ENCODE measurements at regions not wholly inside any gene's neighbourhood (a gene's known extent, or its start where the extent isn't known, plus 50 kb on each side); places are given as distances from the start of the nearest gene placed in this dataset.

DNA sequence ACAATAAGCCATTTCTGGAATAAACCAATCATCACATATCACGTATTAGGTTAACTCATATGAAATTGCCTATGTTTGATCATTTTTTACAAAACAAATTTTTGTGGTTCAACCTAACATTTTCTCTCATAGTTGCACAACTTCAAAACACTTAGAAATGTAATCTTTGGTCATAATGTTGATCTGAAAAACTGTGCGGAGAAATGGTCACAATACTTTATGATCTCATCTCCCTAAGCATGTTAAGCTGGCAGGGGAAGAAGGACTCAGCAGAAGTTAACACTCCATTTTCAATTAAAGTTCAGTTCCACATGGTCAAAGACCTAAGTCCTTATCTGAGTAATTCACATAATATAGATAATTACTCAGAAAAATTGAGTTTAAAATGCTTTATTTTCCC, 194.8 kb downstream of the CAPZA3 start (continued):
- TF ChIP-seq, protein P1, sequence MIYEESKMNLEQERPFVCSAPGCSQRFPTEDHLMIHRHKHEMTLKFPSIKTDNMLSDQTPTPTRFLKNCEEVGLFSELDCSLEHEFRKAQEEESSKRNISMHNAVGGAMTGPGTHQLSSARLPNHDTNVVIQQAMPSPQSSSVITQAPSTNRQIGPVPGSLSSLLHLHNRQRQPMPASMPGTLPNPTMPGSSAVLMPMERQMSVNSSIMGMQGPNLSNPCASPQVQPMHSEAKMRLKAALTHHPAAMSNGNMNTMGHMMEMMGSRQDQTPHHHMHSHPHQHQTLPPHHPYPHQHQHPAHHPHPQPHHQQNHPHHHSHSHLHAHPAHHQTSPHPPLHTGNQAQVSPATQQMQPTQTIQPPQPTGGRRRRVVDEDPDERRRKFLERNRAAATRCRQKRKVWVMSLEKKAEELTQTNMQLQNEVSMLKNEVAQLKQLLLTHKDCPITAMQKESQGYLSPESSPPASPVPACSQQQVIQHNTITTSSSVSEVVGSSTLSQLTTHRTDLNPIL (CRISPR knock-in tag; IDR thresholded peaks at IDR 0.05; ENCODE audit: low read depth), result no peak
- TF ChIP-seq GLIS3 (CRISPR knock-in tag; IDR thresholded peaks at IDR 0.05), result no peak

DNA sequence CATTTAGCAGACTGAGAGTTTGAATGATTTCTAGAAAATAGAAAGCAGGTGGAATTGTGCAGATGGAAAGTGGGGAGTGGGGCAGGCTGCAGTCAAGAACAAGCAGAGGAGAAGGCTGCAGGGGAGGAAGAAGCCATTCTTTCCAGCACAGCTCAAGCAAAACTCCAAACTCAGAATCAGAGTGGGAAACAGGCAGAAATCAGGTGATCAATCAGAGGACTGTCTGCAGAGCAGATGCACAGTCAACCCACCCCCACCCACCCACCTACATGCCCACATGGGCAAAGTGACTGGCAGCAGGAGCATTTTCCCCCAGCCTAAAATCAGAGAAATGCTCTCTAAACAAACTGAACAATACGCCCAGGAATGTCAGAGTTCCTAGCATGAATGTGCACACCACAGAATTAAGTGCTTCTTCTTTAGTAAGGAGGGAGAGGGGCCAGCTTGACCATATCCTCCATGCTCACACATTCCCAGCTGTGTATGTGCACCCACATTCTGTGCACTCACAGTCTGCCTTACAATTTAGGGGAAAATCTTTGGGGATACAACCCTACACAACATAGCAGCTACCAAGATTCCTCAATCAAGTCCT, 194.1 kb upstream of the PLEKHA5 start:
- no peak for ATAC-seq

DNA sequence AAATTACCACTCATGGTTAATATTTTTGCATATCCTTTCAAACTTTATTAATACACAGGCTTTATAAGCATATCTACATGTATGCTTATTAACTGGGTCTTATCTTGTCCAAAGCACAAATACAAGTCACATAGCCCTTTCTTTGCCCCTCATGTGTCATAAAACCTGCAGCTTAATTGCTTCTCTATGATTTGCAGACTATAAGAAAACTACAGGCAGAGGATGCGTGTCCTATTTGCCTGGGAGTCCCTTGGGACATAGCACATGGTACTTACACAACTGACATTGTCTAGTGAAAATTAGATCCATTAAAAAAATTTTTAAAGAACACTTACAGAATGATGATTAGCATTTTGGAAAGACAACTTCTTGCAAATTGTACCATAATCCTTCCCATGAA, 190.5 kb upstream of the PLEKHA5 start:
- ATAC-seq, result no peak
- TF ChIP-seq PPARA (CRISPR knock-in tag; IDR thresholded peaks at IDR 0.05; ENCODE audit: borderline replicate concordance), result no peak
- TF ChIP-seq, protein P1 (CRISPR knock-in tag; IDR thresholded peaks at IDR 0.05; ENCODE audit: low read depth), result no peak
- TF ChIP-seq CSDC2 (CRISPR knock-in tag; IDR thresholded peaks at IDR 0.05), result no peak
- no peak for TF ChIP-seq ZFP30 (CRISPR knock-in tag; IDR thresholded peaks at IDR 0.05)
- TF ChIP-seq GLIS3 (CRISPR knock-in tag; IDR thresholded peaks at IDR 0.05), result no peak
- TF ChIP-seq, protein P2, sequence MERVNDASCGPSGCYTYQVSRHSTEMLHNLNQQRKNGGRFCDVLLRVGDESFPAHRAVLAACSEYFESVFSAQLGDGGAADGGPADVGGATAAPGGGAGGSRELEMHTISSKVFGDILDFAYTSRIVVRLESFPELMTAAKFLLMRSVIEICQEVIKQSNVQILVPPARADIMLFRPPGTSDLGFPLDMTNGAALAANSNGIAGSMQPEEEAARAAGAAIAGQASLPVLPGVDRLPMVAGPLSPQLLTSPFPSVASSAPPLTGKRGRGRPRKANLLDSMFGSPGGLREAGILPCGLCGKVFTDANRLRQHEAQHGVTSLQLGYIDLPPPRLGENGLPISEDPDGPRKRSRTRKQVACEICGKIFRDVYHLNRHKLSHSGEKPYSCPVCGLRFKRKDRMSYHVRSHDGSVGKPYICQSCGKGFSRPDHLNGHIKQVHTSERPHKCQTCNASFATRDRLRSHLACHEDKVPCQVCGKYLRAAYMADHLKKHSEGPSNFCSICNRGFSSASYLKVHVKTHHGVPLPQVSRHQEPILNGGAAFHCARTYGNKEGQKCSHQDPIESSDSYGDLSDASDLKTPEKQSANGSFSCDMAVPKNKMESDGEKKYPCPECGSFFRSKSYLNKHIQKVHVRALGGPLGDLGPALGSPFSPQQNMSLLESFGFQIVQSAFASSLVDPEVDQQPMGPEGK (CRISPR knock-in tag; IDR thresholded peaks at IDR 0.05; ENCODE audit: borderline replicate concordance), result no peak
- no peak for TF ChIP-seq BACH2 (CRISPR knock-in tag; IDR thresholded peaks at IDR 0.05; ENCODE audit: borderline replicate concordance)
- TF ChIP-seq ARNTL (CRISPR knock-in tag; IDR thresholded peaks at IDR 0.05; ENCODE audit: borderline replicate concordance, low read depth), result no peak
- TF ChIP-seq, protein P3, sequence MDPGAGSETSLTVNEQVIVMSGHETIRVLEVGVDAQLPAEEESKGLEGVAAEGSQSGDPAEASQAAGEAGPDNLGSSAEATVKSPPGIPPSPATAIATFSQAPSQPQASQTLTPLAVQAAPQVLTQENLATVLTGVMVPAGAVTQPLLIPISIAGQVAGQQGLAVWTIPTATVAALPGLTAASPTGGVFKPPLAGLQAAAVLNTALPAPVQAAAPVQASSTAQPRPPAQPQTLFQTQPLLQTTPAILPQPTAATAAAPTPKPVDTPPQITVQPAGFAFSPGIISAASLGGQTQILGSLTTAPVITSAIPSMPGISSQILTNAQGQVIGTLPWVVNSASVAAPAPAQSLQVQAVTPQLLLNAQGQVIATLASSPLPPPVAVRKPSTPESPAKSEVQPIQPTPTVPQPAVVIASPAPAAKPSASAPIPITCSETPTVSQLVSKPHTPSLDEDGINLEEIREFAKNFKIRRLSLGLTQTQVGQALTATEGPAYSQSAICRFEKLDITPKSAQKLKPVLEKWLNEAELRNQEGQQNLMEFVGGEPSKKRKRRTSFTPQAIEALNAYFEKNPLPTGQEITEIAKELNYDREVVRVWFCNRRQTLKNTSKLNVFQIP (CRISPR knock-in tag; IDR thresholded peaks at IDR 0.05; ENCODE audit: borderline replicate concordance, low read depth), result no peak
- no peak for TF ChIP-seq SNAI2 (CRISPR knock-in tag; IDR thresholded peaks at IDR 0.05)
- TF ChIP-seq, protein P4, sequence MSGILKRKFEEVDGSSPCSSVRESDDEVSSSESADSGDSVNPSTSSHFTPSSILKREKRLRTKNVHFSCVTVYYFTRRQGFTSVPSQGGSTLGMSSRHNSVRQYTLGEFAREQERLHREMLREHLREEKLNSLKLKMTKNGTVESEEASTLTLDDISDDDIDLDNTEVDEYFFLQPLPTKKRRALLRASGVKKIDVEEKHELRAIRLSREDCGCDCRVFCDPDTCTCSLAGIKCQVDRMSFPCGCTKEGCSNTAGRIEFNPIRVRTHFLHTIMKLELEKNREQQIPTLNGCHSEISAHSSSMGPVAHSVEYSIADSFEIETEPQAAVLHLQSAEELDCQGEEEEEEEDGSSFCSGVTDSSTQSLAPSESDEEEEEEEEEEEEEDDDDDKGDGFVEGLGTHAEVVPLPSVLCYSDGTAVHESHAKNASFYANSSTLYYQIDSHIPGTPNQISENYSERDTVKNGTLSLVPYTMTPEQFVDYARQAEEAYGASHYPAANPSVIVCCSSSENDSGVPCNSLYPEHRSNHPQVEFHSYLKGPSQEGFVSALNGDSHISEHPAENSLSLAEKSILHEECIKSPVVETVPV (CRISPR knock-in tag; IDR thresholded peaks at IDR 0.05), result no peak
- no peak for TF ChIP-seq TOX (CRISPR knock-in tag; IDR thresholded peaks at IDR 0.05; ENCODE audit: borderline replicate concordance)
- TF ChIP-seq TCF4 (CRISPR knock-in tag; IDR thresholded peaks at IDR 0.05; ENCODE audit: borderline replicate concordance), result no peak
- TF ChIP-seq, protein P5, sequence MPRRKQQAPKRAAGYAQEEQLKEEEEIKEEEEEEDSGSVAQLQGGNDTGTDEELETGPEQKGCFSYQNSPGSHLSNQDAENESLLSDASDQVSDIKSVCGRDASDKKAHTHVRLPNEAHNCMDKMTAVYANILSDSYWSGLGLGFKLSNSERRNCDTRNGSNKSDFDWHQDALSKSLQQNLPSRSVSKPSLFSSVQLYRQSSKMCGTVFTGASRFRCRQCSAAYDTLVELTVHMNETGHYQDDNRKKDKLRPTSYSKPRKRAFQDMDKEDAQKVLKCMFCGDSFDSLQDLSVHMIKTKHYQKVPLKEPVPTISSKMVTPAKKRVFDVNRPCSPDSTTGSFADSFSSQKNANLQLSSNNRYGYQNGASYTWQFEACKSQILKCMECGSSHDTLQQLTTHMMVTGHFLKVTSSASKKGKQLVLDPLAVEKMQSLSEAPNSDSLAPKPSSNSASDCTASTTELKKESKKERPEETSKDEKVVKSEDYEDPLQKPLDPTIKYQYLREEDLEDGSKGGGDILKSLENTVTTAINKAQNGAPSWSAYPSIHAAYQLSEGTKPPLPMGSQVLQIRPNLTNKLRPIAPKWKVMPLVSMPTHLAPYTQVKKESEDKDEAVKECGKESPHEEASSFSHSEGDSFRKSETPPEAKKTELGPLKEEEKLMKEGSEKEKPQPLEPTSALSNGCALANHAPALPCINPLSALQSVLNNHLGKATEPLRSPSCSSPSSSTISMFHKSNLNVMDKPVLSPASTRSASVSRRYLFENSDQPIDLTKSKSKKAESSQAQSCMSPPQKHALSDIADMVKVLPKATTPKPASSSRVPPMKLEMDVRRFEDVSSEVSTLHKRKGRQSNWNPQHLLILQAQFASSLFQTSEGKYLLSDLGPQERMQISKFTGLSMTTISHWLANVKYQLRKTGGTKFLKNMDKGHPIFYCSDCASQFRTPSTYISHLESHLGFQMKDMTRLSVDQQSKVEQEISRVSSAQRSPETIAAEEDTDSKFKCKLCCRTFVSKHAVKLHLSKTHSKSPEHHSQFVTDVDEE (CRISPR knock-in tag; IDR thresholded peaks at IDR 0.05), result no peak
- no peak for TF ChIP-seq ESRRG (CRISPR knock-in tag; IDR thresholded peaks at IDR 0.05)
- TF ChIP-seq ZC3H10 (CRISPR knock-in tag; IDR thresholded peaks at IDR 0.05), result no peak
- TF ChIP-seq ZNF565 (CRISPR knock-in tag; conservative IDR thresholded peaks at IDR 0.05; ENCODE audit: low read depth), result no peak
- TF ChIP-seq ZNF70 (CRISPR knock-in tag; IDR thresholded peaks at IDR 0.05), result no peak
- no peak for TF ChIP-seq RARB (CRISPR knock-in tag; IDR thresholded peaks at IDR 0.05)
- no peak for TF ChIP-seq ZFP3 (CRISPR knock-in tag; IDR thresholded peaks at IDR 0.05)

More for the DNA sequence above, 194.1 kb upstream of the PLEKHA5 start:
- TF ChIP-seq GLIS3 (CRISPR knock-in tag; IDR thresholded peaks at IDR 0.05) (no peak), TCF4 (CRISPR knock-in tag; IDR thresholded peaks at IDR 0.05; ENCODE audit: borderline replicate concordance) (no peak), ISL1 (CRISPR knock-in tag; IDR thresholded peaks at IDR 0.05) (no peak)
